Mesodermal cell (in vitro differentiated cells): ENCODE measurements at regions not wholly inside any gene's neighbourhood (a gene's known extent, or its start where the extent isn't known, plus 50 kb on each side); places are given as distances from the start of the nearest gene placed in this dataset.

Experiments
- H3K27ac ChIP-seq: 2 replicates; pipeline ENCODE4 v1.7.0; 2013; ENCODE audit warnings: mild to moderate bottlenecking, low read depth, low read length, moderate library complexity; ENCODE audit not compliant: severe bottlenecking
- H3K36me3 ChIP-seq: 2 replicates; pipeline ENCODE4 v1.7.1; 2013; ENCODE audit warnings: mild to moderate bottlenecking, low read length, moderate library complexity; ENCODE audit not compliant: control insufficient read depth, insufficient read depth
- H3K4me1 ChIP-seq: one replicate; pipeline ENCODE4 v1.7.1; 2013; ENCODE audit warnings: mild to moderate bottlenecking, low read length; ENCODE audit not compliant: insufficient read depth, control insufficient read depth, poor library complexity, severe bottlenecking
- H3K4me3 ChIP-seq: 2 replicates; pipeline ENCODE4 v1.7.0; 2013; ENCODE audit warnings: low read length, control low read depth, mild to moderate bottlenecking; ENCODE audit not compliant: insufficient read depth, poor library complexity, severe bottlenecking; ENCODE audit errors: extremely low read depth
- H3K9me3 ChIP-seq: 2 replicates; pipeline ENCODE4 v1.7.1; 2013; ENCODE audit warnings: mild to moderate bottlenecking, low read length, moderate library complexity; ENCODE audit not compliant: control insufficient read depth
- WGBS, 2 experiments: methylation state at CpG; one replicate each; pipeline ENCODE4 v1.1.5; 2013; ENCODE audit warnings: missing lambda C conversion rate in 2 of 2; ENCODE audit not compliant: insufficient coverage in 2 of 2; 5-methylcytosine and 5-hydroxymethylcytosine counted together

- Histone ChIP-seq H3K4me3 (no peak overlapping the region), H3K4me1 (peaks cover 7% of the 10 kb centered on the region), H3K27ac (no peak overlapping the region), H3K9me3 (no peaks in the 10 kb centered on the region), H3K36me3 (no peaks in the 10 kb centered on the region)
- 79 to 82% methylated on average over 3 to 5 of the region's 8 CpGs for WGBS, 2 experiments
Observed at GRCh38 chr2:67489396-67489795, 92.3 kb downstream of the ETAA1 start.

GRCh38 chr2:67498931-67499330 lies 101.8 kb downstream of the ETAA1 start:
- no peaks in the 10 kb centered on the region for H3K9me3 ChIP-seq
- H3K36me3 ChIP-seq = no peaks in the 10 kb centered on the region
- no CpG with 5 or more reads among the region's 1 CpG for WGBS, 2 experiments
- no peak overlapping the region for H3K4me3 ChIP-seq
- H3K4me1 ChIP-seq = peaks cover 16% of the 10 kb centered on the region
- no peak overlapping the region for H3K27ac ChIP-seq

- H3K4me3 ChIP-seq = no peak overlapping the region
- peaks cover 16% of the 10 kb centered on the region for H3K4me1 ChIP-seq
- H3K36me3 ChIP-seq = no peaks in the 10 kb centered on the region
- H3K9me3 ChIP-seq = no peaks in the 10 kb centered on the region
- no peak overlapping the region for H3K27ac ChIP-seq
- WGBS, 2 experiments = 86% methylated on average over 1 to 3 of the region's 4 CpGs
Observed at GRCh38 chr2:67499989-67500388, 102.9 kb downstream of the ETAA1 start.

GRCh38 chr2:67500541-67500940 lies 103.4 kb downstream of the ETAA1 start:
- Histone ChIP-seq H3K4me1 (peaks cover 16% of the 10 kb centered on the region), H3K27ac (no peak overlapping the region), H3K4me3 (no peak overlapping the region), H3K9me3 (no peaks in the 10 kb centered on the region), H3K36me3 (no peaks in the 10 kb centered on the region)
- 78 to 88% methylated on average over 4 to 5 of the region's 6 CpGs for WGBS, 2 experiments

- Histone ChIP-seq H3K36me3 (no peaks in the 10 kb centered on the region), H3K4me1 (peaks cover 16% of the 10 kb centered on the region), H3K4me3 (no peak overlapping the region), H3K27ac (peak overlapping the region; percentile 71), H3K9me3 (no peaks in the 10 kb centered on the region)
- WGBS, 2 experiments = 97 to 100% methylated on average over 2 to 4 of the region's 6 CpGs
Observed at GRCh38 chr2:67502346-67503065, 105.4 kb downstream of the ETAA1 start.

GRCh38 chr2:67503066-67503795 lies 106.1 kb downstream of the ETAA1 start:
- H3K9me3 ChIP-seq = no peaks in the 10 kb centered on the region
- peaks cover 16% of the 10 kb centered on the region for H3K4me1 ChIP-seq
- H3K4me3 ChIP-seq = no peak overlapping the region
- H3K36me3 ChIP-seq = no peaks in the 10 kb centered on the region
- peak overlapping the region; percentile 71 for H3K27ac ChIP-seq
- WGBS, 2 experiments = 92% methylated on average over 2 of the region's 4 CpGs; no CpG with 5 or more reads in 1 of the 2 experiments

- WGBS, 2 experiments = no CpG with 5 or more reads among the region's 3 CpGs
- no peaks in the 10 kb centered on the region for H3K36me3 ChIP-seq
- no peak overlapping the region for H3K27ac ChIP-seq
- H3K9me3 ChIP-seq = no peaks in the 10 kb centered on the region
- H3K4me1 ChIP-seq = no peaks in the 10 kb centered on the region
- H3K4me3 ChIP-seq = no peak overlapping the region
Observed at GRCh38 chr2:67510745-67511144, 113.6 kb downstream of the ETAA1 start.

- Histone ChIP-seq H3K27ac (no peak overlapping the region), H3K36me3 (no peaks in the 10 kb centered on the region), H3K4me3 (no peak overlapping the region), H3K9me3 (no peaks in the 10 kb centered on the region), H3K4me1 (no peaks in the 10 kb centered on the region)
Observed at GRCh38 chr2:67514515-67514914, 117.4 kb downstream of the ETAA1 start.

GRCh38 chr2:67515056-67515455 lies 117.9 kb downstream of the ETAA1 start:
- H3K9me3 ChIP-seq = no peaks in the 10 kb centered on the region
- WGBS, 2 experiments = 91 to 96% methylated on average over 5 of the region's 7 CpGs

GRCh38 chr2:67515538-67515937 lies 118.4 kb downstream of the ETAA1 start:
- Histone ChIP-seq H3K9me3 (no peaks in the 10 kb centered on the region), H3K4me1 (no peaks in the 10 kb centered on the region), H3K27ac (no peak overlapping the region), H3K4me3 (no peak overlapping the region), H3K36me3 (no peaks in the 10 kb centered on the region)
- WGBS, 2 experiments = no CpG with 5 or more reads among the region's 1 CpG

More at GRCh38 chr2:67515056-67515455, 117.9 kb downstream of the ETAA1 start:
- no peak overlapping the region for H3K4me3 ChIP-seq
- no peaks in the 10 kb centered on the region for H3K4me1 ChIP-seq
- H3K36me3 ChIP-seq = no peaks in the 10 kb centered on the region
- no peak overlapping the region for H3K27ac ChIP-seq

GRCh38 chr2:67516362-67516761 lies 119.2 kb downstream of the ETAA1 start:
- H3K4me1 ChIP-seq = no peaks in the 10 kb centered on the region
- 100% methylated on average over 3 of the region's 5 CpGs; no CpG with 5 or more reads in 1 of the 2 experiments for WGBS, 2 experiments

More at GRCh38 chr2:67516362-67516761, 119.2 kb downstream of the ETAA1 start:
- no peak overlapping the region for H3K27ac ChIP-seq
- H3K9me3 ChIP-seq = no peaks in the 10 kb centered on the region
- no peak overlapping the region for H3K4me3 ChIP-seq
- H3K36me3 ChIP-seq = no peaks in the 10 kb centered on the region
